ENCODE measurements at regions not wholly inside any gene's neighbourhood (a gene's known extent, or its start where the extent isn't known, plus 50 kb on each side); places are given as distances from the start of the nearest gene placed in this dataset.

DNA sequence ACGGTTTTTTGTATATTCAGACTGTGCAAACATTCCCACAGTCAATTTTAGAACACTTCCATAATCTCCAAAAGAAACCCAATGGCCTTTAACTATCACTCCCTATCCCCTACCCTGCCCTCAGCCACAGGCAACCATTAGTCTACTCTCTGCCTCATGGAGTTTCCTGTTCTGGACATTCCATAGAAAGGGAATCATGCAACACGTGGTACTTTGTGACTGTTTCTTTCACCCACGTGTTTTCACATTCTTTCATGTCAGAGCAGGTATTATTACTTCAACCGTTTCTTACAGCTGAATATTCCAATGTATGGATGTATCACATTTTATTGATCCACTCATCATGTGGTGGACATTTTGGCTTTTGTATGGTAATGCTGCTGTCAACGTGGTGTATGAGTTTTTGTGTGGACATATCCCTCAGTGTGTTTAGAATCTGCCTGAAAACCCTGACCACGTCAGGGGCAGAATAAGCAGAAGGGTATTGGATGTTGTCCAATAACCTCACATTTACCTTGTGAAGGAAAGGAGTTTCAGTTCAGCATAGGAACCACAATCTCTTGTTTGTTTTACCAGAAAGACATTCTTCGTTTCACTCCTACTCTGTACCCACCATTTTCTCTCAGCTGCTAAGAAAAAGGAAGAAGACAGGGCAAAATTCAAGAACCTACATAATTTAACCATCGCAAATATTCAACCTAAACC, 107.5 kb upstream of the DYRK2 start:
- no peaks in the 10 kb centered on the region for H3K36me3 ChIP-seq
- DNase-seq = no peak
- H3K9me3 ChIP-seq = no peaks in the 10 kb centered on the region
- H3K27me3 ChIP-seq = no peaks in the 10 kb centered on the region
- 62 to 68% methylated on average over 6 to 8 of the region's 8 CpGs for WGBS, 2 donors (ENCODE audit: low coverage in 1 of 2)
- no peaks in the 10 kb centered on the region for H3K4me1 ChIP-seq
- no peak for TF ChIP-seq POLR2AphosphoS5 (IDR thresholded peaks at IDR 0.05)
- TF ChIP-seq POLR2A (IDR thresholded peaks at IDR 0.05) = no peak
- no peak for TF ChIP-seq EP300 (IDR thresholded peaks at IDR 0.05; ENCODE audit: low read depth)
- TF ChIP-seq, protein P1, sequence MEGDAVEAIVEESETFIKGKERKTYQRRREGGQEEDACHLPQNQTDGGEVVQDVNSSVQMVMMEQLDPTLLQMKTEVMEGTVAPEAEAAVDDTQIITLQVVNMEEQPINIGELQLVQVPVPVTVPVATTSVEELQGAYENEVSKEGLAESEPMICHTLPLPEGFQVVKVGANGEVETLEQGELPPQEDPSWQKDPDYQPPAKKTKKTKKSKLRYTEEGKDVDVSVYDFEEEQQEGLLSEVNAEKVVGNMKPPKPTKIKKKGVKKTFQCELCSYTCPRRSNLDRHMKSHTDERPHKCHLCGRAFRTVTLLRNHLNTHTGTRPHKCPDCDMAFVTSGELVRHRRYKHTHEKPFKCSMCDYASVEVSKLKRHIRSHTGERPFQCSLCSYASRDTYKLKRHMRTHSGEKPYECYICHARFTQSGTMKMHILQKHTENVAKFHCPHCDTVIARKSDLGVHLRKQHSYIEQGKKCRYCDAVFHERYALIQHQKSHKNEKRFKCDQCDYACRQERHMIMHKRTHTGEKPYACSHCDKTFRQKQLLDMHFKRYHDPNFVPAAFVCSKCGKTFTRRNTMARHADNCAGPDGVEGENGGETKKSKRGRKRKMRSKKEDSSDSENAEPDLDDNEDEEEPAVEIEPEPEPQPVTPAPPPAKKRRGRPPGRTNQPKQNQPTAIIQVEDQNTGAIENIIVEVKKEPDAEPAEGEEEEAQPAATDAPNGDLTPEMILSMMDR (IDR thresholded peaks at IDR 0.05) = no peak
- H3K27ac ChIP-seq = no peak overlapping the region
- intact Hi-C loops (cut with DNase I; ENCODE audit: low total_unique reads) (no loop called here), in situ Hi-C loops (cut with MboI; ENCODE audit: low pct_ligation_motif_present in 1 of 4, low pct_unique_long_range_greater_than_20kb in 1 of 4, low sequenced_read_pairs in 3 of 4) (no loop called here)
- no peak overlapping the region for H3K4me3 ChIP-seq

- 69 to 87% methylated on average over 2 to 3 of the region's 3 CpGs for WGBS, 2 donors (ENCODE audit: low coverage in 1 of 2)
- in situ Hi-C loops (cut with MboI; ENCODE audit: low pct_ligation_motif_present in 1 of 4, low pct_unique_long_range_greater_than_20kb in 1 of 4, low sequenced_read_pairs in 3 of 4) = no loop called here
- Histone ChIP-seq H3K36me3 (no peaks in the 10 kb centered on the region), H3K27me3 (no peaks in the 10 kb centered on the region), H3K9me3 (no peaks in the 10 kb centered on the region), H3K4me1 (no peaks in the 10 kb centered on the region), H3K4me3 (no peak overlapping the region), H3K27ac (no peak overlapping the region)
- DNase-seq = no peak
- no peak for TF ChIP-seq POLR2A (IDR thresholded peaks at IDR 0.05)
- TF ChIP-seq, protein P1 (IDR thresholded peaks at IDR 0.05) = no peak
- no peak for TF ChIP-seq EP300 (IDR thresholded peaks at IDR 0.05; ENCODE audit: low read depth)
- TF ChIP-seq POLR2AphosphoS5 (IDR thresholded peaks at IDR 0.05) = no peak
- intact Hi-C loops (cut with DNase I; ENCODE audit: low total_unique reads) = no loop called here
Measured at GRCh38 chr12:67541625-67541991, 106.9 kb upstream of the DYRK2 start.

- WGBS, 2 donors (ENCODE audit: low coverage in 1 of 2) = 68 to 90% methylated on average over 2 to 7 of the region's 7 CpGs
- Histone ChIP-seq H3K9me3 (no peaks in the 10 kb centered on the region), H3K27me3 (no peaks in the 10 kb centered on the region), H3K36me3 (no peaks in the 10 kb centered on the region), H3K27ac (no peak overlapping the region), H3K4me1 (no peaks in the 10 kb centered on the region), H3K4me3 (no peak overlapping the region)
- no peak for DNase-seq
- TF ChIP-seq EP300 (IDR thresholded peaks at IDR 0.05; ENCODE audit: low read depth) (no peak), POLR2AphosphoS5 (IDR thresholded peaks at IDR 0.05) (no peak), POLR2A (IDR thresholded peaks at IDR 0.05) (no peak)
- TF ChIP-seq, protein P1 (IDR thresholded peaks at IDR 0.05) = no peak
- in situ Hi-C loops (cut with MboI; ENCODE audit: low pct_ligation_motif_present in 1 of 4, low pct_unique_long_range_greater_than_20kb in 1 of 4, low sequenced_read_pairs in 3 of 4) (no loop called here), intact Hi-C loops (cut with DNase I; ENCODE audit: low total_unique reads) (no loop called here)
Measured at GRCh38 chr12:67543021-67543770, 105.3 kb upstream of the DYRK2 start.

DNA sequence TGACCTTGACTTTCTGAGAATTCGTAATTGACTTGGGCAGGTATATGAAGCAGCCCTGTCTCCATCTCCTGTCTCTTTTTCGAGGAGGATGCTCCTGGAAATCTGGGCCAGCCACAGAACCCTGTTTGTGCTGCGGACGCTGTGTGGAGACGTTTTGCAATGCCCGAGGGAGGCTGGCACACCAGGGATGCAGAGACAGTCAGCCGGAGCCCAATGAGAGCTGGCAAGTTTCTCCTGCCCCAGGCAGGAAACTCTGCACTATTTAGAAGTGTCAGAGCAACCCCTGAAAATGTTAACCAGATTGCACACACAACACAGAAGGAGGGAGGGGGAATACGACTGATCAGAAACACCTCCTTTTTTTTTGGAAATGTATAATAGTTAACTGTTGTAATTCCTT, 103.2 kb upstream of the DYRK2 start:
- H3K4me1 ChIP-seq = no peaks in the 10 kb centered on the region
- H3K36me3 ChIP-seq = no peaks in the 10 kb centered on the region
- in situ Hi-C loops (cut with MboI; ENCODE audit: low pct_ligation_motif_present in 1 of 4, low pct_unique_long_range_greater_than_20kb in 1 of 4, low sequenced_read_pairs in 3 of 4) (no loop called here), intact Hi-C loops (cut with DNase I; ENCODE audit: low total_unique reads) (no loop called here)
- no peaks in the 10 kb centered on the region for H3K27me3 ChIP-seq
- no peak for DNase-seq
- no peaks in the 10 kb centered on the region for H3K9me3 ChIP-seq
- TF ChIP-seq POLR2A (IDR thresholded peaks at IDR 0.05) = no peak
- no peak for TF ChIP-seq POLR2AphosphoS5 (IDR thresholded peaks at IDR 0.05)
- no peak for TF ChIP-seq EP300 (IDR thresholded peaks at IDR 0.05; ENCODE audit: low read depth)
- TF ChIP-seq, protein P1 (IDR thresholded peaks at IDR 0.05) = no peak
- no peak overlapping the region for H3K27ac ChIP-seq
- WGBS, 2 donors (ENCODE audit: low coverage in 1 of 2) = 74% methylated on average over 6 to 8 of the region's 8 CpGs
- H3K4me3 ChIP-seq = no peak overlapping the region

Measured in transverse colon (tissue), 4 donors.